ENCODE measurements at regions not wholly inside any gene's neighbourhood (a gene's known extent, or its start where the extent isn't known, plus 50 kb on each side); places are given as distances from the start of the nearest gene placed in this dataset.

GRCh38 chr3:193901007-193901406, 234.9 kb upstream of the HES1 start:
- no peak for TF ChIP-seq CTCF (IDR thresholded peaks at IDR 0.05; ENCODE audit: borderline replicate concordance, extremely low read depth, low read length, poor library complexity, severe bottlenecking)
- no peak for TF ChIP-seq EZH2 (IDR thresholded peaks at IDR 0.05; ENCODE audit: borderline replicate concordance, low read depth, low read length, severe bottlenecking)
